Testis (tissue), 2 donors: ENCODE measurements at regions not wholly inside any gene's neighbourhood (a gene's known extent, or its start where the extent isn't known, plus 50 kb on each side); places are given as distances from the start of the nearest gene placed in this dataset.

Experiments
- DNase-seq: peaks from one replicate; pipeline ENCODE4 v3.0.0-alpha.2; 2019
- H3K27ac ChIP-seq, 2 donors: fragments of 200-600 bp; sonication (generic); one replicate each; pipeline ENCODE4 v1.5.1; 2019
- H3K27me3 ChIP-seq: fragments of 200-600 bp; sonication (generic); one replicate; pipeline ENCODE4 v1.5.1; 2019
- H3K36me3 ChIP-seq: fragments of 200-600 bp; sonication (generic); one replicate; pipeline ENCODE4 v1.5.1; 2017; ENCODE audit warnings: low read depth; ENCODE audit errors: missing control alignments
- H3K4me1 ChIP-seq: fragments of 200-600 bp; sonication (generic); one replicate; pipeline ENCODE4 v1.5.1; 2019
- H3K4me3 ChIP-seq, 2 donors: fragments of 200-600 bp; sonication (generic); one replicate each; pipeline ENCODE4 v1.5.1; 2017 to 2019
- H3K9me3 ChIP-seq: fragments of 200-600 bp; sonication (generic); one replicate; pipeline ENCODE4 v1.5.1; 2017
- CTCF ChIP-seq, 3 experiments: fragments of 450-650 bp in 2 of 3; fragments of 200-600 bp in 1 of 3; sonication (generic) in 1 of 3; IDR thresholded peaks; one replicate each; pipeline ENCODE4 v1.5.1; 2016 to 2019; ENCODE audit warnings: antibody characterized with exemption in 3 of 3, mild to moderate bottlenecking in 2 of 3, moderate library complexity in 1 of 3
- POLR2A ChIP-seq: fragments of 450-650 bp; IDR thresholded peaks from one replicate; pipeline ENCODE4 v1.6.1; 2017; ENCODE audit warnings: antibody characterized with exemption, mild to moderate bottlenecking, moderate library complexity
- WGBS, 2 donors: methylation state at CpG; one replicate each; pipeline ENCODE4 v1.1.5; 2018; 5-methylcytosine and 5-hydroxymethylcytosine counted together
- intact Hi-C: fragments of 100-400 bp; cut with DNase I; formaldehyde crosslinking; loops from one replicate; pipeline ENCODE4 v1.15.1; 2023; ENCODE audit warnings: low total_unique reads

GRCh38 chr4:126807132-126807531 lies 825.6 kb upstream of the INTU start:
- Histone ChIP-seq H3K27me3 (no peaks in the 10 kb centered on the region), H3K9me3 (no peaks in the 10 kb centered on the region), H3K27ac (no peak overlapping the region), H3K4me3 (no peak overlapping the region), H3K36me3 (no peaks in the 10 kb centered on the region), H3K4me1 (no peaks in the 10 kb centered on the region)
- 76 to 92% methylated on average over 1 of the region's 1 CpG for WGBS, 2 donors
- TF ChIP-seq POLR2A: no peak
- intact Hi-C loops: no loop called here
- no peak for DNase-seq

- H3K36me3 ChIP-seq: no peaks in the 10 kb centered on the region
- H3K27ac ChIP-seq: no peak overlapping the region
- TF ChIP-seq POLR2A: no peak
- TF ChIP-seq CTCF (IDR thresholded peaks at IDR 0.05): no peak
- no peak for DNase-seq
- no peaks in the 10 kb centered on the region for H3K4me1 ChIP-seq
- no peaks in the 10 kb centered on the region for H3K27me3 ChIP-seq
- intact Hi-C loops: no loop called here
- H3K4me3 ChIP-seq: no peak overlapping the region
- H3K9me3 ChIP-seq: no peaks in the 10 kb centered on the region
Measured at GRCh38 chr4:126812076-126812475, 820.7 kb upstream of the INTU start.

GRCh38 chr4:126820631-126821030 lies 812.1 kb upstream of the INTU start:
- WGBS, 2 donors: 76 to 85% methylated on average over 1 of the region's 1 CpG
- no peaks in the 10 kb centered on the region for H3K36me3 ChIP-seq
- H3K27ac ChIP-seq: no peak overlapping the region
- no peaks in the 10 kb centered on the region for H3K4me1 ChIP-seq
- no peaks in the 10 kb centered on the region for H3K27me3 ChIP-seq
- intact Hi-C loops: no loop called here
- TF ChIP-seq POLR2A (no peak), CTCF (IDR thresholded peaks at IDR 0.05) (no peak)
- H3K4me3 ChIP-seq: no peak overlapping the region
- H3K9me3 ChIP-seq: no peaks in the 10 kb centered on the region
- no peak for DNase-seq

GRCh38 chr4:126821152-126821551 lies 811.6 kb upstream of the INTU start:
- intact Hi-C loops: no loop called here
- no peak for DNase-seq
- Histone ChIP-seq H3K4me1 (no peaks in the 10 kb centered on the region), H3K4me3 (no peak overlapping the region), H3K27ac (no peak overlapping the region), H3K36me3 (no peaks in the 10 kb centered on the region), H3K27me3 (no peaks in the 10 kb centered on the region), H3K9me3 (no peaks in the 10 kb centered on the region)
- TF ChIP-seq CTCF (IDR thresholded peaks at IDR 0.05): no peak
- no peak for TF ChIP-seq POLR2A
- WGBS, 2 donors: 79 to 82% methylated on average over 1 of the region's 1 CpG

GRCh38 chr4:126825083-126825482 lies 807.7 kb upstream of the INTU start:
- Histone ChIP-seq H3K27ac (no peak overlapping the region), H3K27me3 (no peaks in the 10 kb centered on the region), H3K4me3 (no peak overlapping the region), H3K36me3 (no peaks in the 10 kb centered on the region), H3K4me1 (no peaks in the 10 kb centered on the region), H3K9me3 (no peaks in the 10 kb centered on the region)
- TF ChIP-seq CTCF (IDR thresholded peaks at IDR 0.05) (no peak), POLR2A (no peak)
- no peak for DNase-seq
- intact Hi-C loops: no loop called here
- WGBS, 2 donors: 65 to 94% methylated on average over 3 of the region's 3 CpGs
